ENCODE measurements at regions not wholly inside any gene's neighbourhood (a gene's known extent, or its start where the extent isn't known, plus 50 kb on each side); places are given as distances from the start of the nearest gene placed in this dataset.

DNA sequence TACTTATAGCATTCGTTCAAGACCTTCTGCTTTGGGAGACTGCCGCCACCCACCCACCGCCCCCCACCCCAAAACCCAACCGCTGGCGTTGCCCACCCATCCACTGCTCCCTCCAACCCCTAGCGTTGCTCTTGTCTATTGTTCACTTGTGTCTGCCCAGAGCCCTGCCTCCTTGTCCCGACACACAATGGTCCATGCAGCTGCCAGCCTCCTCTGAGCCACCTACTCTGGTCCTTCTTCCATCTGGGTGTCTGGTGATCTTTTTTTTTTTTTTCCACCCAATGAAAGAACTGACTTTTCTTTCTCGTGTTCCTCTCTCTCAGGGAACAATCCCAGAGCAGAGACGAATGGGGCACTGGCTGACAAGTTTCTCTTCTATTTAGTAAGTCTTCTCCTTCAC is 256.0 kb upstream of the SESN3 start:
- TF ChIP-seq BACH2 (CRISPR knock-in tag; IDR thresholded peaks at IDR 0.05; ENCODE audit: borderline replicate concordance) = no peak
- no peak for TF ChIP-seq CSDC2 (CRISPR knock-in tag; IDR thresholded peaks at IDR 0.05)
- no peak for TF ChIP-seq OSR1 (CRISPR knock-in tag; IDR thresholded peaks at IDR 0.05)
- no peak for TF ChIP-seq RARB (CRISPR knock-in tag; IDR thresholded peaks at IDR 0.05)
- TF ChIP-seq PPARA (CRISPR knock-in tag; IDR thresholded peaks at IDR 0.05; ENCODE audit: borderline replicate concordance) = no peak
- no peak for TF ChIP-seq SNAI2 (CRISPR knock-in tag; IDR thresholded peaks at IDR 0.05)
- ATAC-seq = no peak

DNA sequence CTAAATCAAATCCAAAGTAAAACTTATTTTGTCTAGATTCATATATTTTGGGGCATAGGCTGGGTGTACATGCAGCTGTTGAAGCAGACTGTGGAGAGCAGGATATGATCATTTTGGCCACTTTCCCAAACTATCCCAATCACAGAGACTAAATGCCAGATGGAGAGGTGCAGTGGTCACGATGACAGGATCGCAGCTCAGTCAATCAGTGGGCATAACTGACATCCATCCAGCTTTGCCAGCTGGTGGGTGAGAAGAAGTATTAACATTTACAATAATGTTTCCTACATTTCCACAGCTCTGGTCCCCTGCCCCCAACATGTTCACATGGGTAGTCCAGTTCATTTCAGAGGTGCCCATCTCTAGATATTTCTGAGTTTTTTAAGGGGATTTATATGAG is 255.5 kb upstream of the SESN3 start:
- no peak for TF ChIP-seq ZNF70 (CRISPR knock-in tag; IDR thresholded peaks at IDR 0.05)
- TF ChIP-seq, protein P1, sequence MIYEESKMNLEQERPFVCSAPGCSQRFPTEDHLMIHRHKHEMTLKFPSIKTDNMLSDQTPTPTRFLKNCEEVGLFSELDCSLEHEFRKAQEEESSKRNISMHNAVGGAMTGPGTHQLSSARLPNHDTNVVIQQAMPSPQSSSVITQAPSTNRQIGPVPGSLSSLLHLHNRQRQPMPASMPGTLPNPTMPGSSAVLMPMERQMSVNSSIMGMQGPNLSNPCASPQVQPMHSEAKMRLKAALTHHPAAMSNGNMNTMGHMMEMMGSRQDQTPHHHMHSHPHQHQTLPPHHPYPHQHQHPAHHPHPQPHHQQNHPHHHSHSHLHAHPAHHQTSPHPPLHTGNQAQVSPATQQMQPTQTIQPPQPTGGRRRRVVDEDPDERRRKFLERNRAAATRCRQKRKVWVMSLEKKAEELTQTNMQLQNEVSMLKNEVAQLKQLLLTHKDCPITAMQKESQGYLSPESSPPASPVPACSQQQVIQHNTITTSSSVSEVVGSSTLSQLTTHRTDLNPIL (CRISPR knock-in tag; IDR thresholded peaks at IDR 0.05; ENCODE audit: low read depth) = no peak
- TF ChIP-seq GLIS3 (CRISPR knock-in tag; IDR thresholded peaks at IDR 0.05) = no peak
- TF ChIP-seq ZC3H10 (CRISPR knock-in tag; IDR thresholded peaks at IDR 0.05) = no peak
- no peak for TF ChIP-seq BACH2 (CRISPR knock-in tag; IDR thresholded peaks at IDR 0.05; ENCODE audit: borderline replicate concordance)
- TF ChIP-seq SNAI2 (CRISPR knock-in tag; IDR thresholded peaks at IDR 0.05) = no peak
- TF ChIP-seq, protein P2, sequence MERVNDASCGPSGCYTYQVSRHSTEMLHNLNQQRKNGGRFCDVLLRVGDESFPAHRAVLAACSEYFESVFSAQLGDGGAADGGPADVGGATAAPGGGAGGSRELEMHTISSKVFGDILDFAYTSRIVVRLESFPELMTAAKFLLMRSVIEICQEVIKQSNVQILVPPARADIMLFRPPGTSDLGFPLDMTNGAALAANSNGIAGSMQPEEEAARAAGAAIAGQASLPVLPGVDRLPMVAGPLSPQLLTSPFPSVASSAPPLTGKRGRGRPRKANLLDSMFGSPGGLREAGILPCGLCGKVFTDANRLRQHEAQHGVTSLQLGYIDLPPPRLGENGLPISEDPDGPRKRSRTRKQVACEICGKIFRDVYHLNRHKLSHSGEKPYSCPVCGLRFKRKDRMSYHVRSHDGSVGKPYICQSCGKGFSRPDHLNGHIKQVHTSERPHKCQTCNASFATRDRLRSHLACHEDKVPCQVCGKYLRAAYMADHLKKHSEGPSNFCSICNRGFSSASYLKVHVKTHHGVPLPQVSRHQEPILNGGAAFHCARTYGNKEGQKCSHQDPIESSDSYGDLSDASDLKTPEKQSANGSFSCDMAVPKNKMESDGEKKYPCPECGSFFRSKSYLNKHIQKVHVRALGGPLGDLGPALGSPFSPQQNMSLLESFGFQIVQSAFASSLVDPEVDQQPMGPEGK (CRISPR knock-in tag; IDR thresholded peaks at IDR 0.05; ENCODE audit: borderline replicate concordance) = no peak
- TF ChIP-seq ZFP3 (CRISPR knock-in tag; IDR thresholded peaks at IDR 0.05) = no peak
- TF ChIP-seq ZFP30 (CRISPR knock-in tag; IDR thresholded peaks at IDR 0.05) = no peak
- no peak for TF ChIP-seq ARNTL (CRISPR knock-in tag; IDR thresholded peaks at IDR 0.05; ENCODE audit: borderline replicate concordance, low read depth)
- TF ChIP-seq, protein P3, sequence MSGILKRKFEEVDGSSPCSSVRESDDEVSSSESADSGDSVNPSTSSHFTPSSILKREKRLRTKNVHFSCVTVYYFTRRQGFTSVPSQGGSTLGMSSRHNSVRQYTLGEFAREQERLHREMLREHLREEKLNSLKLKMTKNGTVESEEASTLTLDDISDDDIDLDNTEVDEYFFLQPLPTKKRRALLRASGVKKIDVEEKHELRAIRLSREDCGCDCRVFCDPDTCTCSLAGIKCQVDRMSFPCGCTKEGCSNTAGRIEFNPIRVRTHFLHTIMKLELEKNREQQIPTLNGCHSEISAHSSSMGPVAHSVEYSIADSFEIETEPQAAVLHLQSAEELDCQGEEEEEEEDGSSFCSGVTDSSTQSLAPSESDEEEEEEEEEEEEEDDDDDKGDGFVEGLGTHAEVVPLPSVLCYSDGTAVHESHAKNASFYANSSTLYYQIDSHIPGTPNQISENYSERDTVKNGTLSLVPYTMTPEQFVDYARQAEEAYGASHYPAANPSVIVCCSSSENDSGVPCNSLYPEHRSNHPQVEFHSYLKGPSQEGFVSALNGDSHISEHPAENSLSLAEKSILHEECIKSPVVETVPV (CRISPR knock-in tag; IDR thresholded peaks at IDR 0.05) = no peak
- ATAC-seq = no peak

DNA sequence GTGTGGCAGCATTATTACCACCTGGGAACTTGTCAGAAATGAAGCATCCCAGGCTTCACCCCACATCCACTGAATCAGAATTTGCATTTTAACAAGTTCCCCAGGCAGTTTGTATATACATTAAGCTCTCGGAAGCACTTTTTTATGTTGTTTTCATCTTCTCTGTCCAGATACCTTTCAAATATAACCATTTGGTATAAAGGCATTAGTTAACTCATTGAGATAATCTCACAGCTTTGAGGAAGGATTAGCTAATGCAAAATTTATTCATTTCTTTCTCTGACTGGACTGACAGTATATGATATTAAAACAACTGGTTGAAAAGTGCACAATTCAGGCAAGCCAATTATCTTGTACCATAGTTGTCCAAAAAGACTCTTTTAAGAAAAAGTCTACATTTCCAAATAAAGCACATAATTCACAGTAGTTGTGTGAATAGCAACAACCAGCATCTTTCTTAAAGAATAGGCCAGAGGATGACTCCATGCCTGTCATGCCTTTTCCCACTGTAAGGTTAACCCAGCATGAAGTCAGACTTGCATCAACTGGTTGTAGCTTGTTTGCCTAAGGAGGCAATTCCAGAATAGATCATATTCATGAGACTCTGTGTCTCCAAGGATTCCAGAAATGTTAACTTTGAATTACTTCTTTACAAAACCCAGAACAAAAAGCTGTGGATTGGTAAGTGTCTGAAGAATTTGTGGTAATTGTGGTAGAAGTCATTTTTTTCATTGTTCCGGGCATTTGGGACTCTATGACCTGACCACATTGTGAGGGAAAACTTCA is 254.3 kb upstream of the SESN3 start:
- TF ChIP-seq PPARA (CRISPR knock-in tag; IDR thresholded peaks at IDR 0.05; ENCODE audit: borderline replicate concordance) = no peak
- TF ChIP-seq ZNF70 (CRISPR knock-in tag; IDR thresholded peaks at IDR 0.05) = no peak
- TF ChIP-seq, protein P2 (CRISPR knock-in tag; IDR thresholded peaks at IDR 0.05; ENCODE audit: borderline replicate concordance) = no peak
- no peak for TF ChIP-seq ZFP3 (CRISPR knock-in tag; IDR thresholded peaks at IDR 0.05)
- no peak for TF ChIP-seq TCF4 (CRISPR knock-in tag; IDR thresholded peaks at IDR 0.05; ENCODE audit: borderline replicate concordance)
- TF ChIP-seq SNAI2 (CRISPR knock-in tag; IDR thresholded peaks at IDR 0.05) = no peak
- TF ChIP-seq, protein P3 (CRISPR knock-in tag; IDR thresholded peaks at IDR 0.05) = no peak
- no peak for TF ChIP-seq ZNF565 (CRISPR knock-in tag; conservative IDR thresholded peaks at IDR 0.05; ENCODE audit: low read depth)
- TF ChIP-seq GLIS3 (CRISPR knock-in tag; IDR thresholded peaks at IDR 0.05) = no peak
- no peak for TF ChIP-seq ZNF8 (CRISPR knock-in tag; IDR thresholded peaks at IDR 0.05)
- TF ChIP-seq, protein P4, sequence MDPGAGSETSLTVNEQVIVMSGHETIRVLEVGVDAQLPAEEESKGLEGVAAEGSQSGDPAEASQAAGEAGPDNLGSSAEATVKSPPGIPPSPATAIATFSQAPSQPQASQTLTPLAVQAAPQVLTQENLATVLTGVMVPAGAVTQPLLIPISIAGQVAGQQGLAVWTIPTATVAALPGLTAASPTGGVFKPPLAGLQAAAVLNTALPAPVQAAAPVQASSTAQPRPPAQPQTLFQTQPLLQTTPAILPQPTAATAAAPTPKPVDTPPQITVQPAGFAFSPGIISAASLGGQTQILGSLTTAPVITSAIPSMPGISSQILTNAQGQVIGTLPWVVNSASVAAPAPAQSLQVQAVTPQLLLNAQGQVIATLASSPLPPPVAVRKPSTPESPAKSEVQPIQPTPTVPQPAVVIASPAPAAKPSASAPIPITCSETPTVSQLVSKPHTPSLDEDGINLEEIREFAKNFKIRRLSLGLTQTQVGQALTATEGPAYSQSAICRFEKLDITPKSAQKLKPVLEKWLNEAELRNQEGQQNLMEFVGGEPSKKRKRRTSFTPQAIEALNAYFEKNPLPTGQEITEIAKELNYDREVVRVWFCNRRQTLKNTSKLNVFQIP (CRISPR knock-in tag; IDR thresholded peaks at IDR 0.05; ENCODE audit: borderline replicate concordance, low read depth) = no peak
- TF ChIP-seq RARB (CRISPR knock-in tag; IDR thresholded peaks at IDR 0.05) = no peak
- TF ChIP-seq, protein P5, sequence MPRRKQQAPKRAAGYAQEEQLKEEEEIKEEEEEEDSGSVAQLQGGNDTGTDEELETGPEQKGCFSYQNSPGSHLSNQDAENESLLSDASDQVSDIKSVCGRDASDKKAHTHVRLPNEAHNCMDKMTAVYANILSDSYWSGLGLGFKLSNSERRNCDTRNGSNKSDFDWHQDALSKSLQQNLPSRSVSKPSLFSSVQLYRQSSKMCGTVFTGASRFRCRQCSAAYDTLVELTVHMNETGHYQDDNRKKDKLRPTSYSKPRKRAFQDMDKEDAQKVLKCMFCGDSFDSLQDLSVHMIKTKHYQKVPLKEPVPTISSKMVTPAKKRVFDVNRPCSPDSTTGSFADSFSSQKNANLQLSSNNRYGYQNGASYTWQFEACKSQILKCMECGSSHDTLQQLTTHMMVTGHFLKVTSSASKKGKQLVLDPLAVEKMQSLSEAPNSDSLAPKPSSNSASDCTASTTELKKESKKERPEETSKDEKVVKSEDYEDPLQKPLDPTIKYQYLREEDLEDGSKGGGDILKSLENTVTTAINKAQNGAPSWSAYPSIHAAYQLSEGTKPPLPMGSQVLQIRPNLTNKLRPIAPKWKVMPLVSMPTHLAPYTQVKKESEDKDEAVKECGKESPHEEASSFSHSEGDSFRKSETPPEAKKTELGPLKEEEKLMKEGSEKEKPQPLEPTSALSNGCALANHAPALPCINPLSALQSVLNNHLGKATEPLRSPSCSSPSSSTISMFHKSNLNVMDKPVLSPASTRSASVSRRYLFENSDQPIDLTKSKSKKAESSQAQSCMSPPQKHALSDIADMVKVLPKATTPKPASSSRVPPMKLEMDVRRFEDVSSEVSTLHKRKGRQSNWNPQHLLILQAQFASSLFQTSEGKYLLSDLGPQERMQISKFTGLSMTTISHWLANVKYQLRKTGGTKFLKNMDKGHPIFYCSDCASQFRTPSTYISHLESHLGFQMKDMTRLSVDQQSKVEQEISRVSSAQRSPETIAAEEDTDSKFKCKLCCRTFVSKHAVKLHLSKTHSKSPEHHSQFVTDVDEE (CRISPR knock-in tag; IDR thresholded peaks at IDR 0.05) = no peak
- no peak for TF ChIP-seq ESRRG (CRISPR knock-in tag; IDR thresholded peaks at IDR 0.05)
- TF ChIP-seq ZFP30 (CRISPR knock-in tag; IDR thresholded peaks at IDR 0.05) = no peak
- ATAC-seq = no peak

Data from SK-N-SH treated with all-trans-retinoic acid at 6 μM for 48 hours (cell line).